Esophagus mucosa (tissue), 1 donor: ENCODE measurements at regions not wholly inside any gene's neighbourhood (a gene's known extent, or its start where the extent isn't known, plus 50 kb on each side); places are given as distances from the start of the nearest gene placed in this dataset.
"Not testable (repeated sequence)": the region's sequence is repeated elsewhere in the genome, so short reads cannot be mapped to it uniquely, and the experiment has no call there.

ENCODE experiments used
- ATAC-seq: fragments of 200-7000 bp; cut with Tn5 transposase; one replicate; pipeline ENCODE4 v1.9.1; 2020
- donor health status: DM: yes; HTN: yes; CAD: no.

DNA sequence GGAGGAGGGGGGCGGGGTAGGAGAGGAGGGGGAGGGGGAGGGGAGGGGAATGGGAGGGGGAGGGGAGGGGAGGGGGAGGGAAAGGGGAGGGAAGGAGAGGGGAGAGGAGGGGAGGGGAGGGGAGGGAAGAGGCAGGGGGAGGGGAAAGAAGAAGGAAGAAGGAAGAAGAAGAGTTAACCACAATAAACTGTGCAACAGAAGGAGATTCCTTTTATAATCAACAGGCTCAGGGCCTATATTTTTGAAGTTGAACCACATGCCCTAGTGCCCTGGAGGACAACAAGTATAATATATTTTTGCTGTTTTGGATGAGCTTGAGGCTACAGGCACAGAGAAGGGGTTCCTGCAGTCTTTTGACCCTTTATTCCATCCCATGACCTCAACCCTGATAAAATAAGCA is 228.2 kb upstream of the IRF2BP2 start:
- no peak for ATAC-seq

DNA sequence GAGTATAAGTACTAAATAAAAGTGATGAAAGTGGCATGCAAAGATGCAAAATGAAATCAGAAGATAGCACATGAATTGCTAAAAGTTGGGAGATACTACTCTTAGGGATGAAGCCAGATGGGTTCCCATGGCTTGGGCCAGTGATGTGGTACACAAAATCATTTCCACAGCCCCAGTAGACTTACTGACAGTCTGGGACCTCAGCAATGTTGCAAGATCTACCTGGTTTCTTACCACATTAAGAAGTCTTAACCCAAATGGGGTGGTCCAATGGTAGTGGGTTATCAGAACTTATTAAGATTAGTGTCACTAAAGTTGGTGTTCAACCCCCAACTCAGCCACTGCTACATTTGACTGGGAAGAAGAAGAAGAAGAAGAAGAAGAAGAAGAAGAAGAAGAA is 227.7 kb upstream of the IRF2BP2 start:
- ATAC-seq, result no peak

DNA sequence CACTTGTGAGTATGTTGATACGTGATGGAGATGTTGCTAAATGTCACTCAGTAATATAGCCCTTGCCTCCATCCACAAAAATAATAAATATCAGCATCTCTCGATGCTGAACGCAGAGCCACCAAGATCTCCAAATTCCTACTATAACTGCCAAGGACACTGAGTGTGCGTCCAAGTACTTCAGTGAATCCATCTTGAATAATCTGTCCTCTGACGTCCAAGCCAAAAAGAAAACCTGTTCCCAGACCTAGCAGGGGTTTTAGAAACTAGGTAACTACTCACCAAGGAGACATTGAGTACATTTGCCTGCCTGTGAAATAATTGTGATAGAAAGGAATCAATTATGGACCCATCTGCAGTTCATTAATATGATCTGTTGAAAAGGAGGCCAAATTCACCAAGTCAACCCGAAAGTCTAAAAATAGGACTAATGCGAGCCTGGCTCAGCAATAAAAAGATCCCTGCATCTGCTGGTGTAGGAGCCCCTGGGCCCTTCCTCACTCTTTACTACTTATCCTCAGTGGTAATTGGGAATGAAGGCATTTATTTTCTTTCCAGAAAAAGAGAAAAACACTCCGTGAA is 226.9 kb upstream of the IRF2BP2 start:
- no peak for ATAC-seq

DNA sequence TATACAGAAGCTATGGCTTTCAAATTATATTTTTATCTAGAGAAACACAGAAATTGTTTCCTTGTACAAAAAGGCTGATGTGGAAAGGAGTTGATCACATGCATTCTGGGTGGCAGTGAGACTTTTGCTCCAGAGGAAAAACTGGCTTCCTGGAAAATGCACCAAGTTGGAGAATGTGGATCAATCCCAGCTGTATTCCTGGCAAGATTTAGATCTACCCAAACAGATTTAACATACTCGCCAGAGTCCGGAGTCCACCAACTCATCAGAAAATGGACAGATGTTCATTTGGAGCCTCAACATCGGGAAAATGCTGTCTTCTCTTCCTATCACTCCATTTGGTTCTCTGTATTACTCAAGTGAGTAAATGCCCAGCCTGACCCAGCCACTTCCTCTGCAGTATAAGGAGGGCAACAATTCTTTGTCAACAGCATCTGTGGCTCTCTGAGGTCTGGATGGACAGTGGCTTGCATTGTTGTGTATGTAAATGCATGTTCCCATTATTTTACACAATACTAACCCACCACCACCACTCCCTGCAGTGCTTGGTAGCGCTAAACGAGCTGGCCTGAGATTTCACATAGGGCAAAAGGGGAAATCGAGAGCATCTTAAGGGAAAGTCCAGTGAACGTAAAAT is 226.2 kb upstream of the IRF2BP2 start:
- no peak for ATAC-seq

DNA sequence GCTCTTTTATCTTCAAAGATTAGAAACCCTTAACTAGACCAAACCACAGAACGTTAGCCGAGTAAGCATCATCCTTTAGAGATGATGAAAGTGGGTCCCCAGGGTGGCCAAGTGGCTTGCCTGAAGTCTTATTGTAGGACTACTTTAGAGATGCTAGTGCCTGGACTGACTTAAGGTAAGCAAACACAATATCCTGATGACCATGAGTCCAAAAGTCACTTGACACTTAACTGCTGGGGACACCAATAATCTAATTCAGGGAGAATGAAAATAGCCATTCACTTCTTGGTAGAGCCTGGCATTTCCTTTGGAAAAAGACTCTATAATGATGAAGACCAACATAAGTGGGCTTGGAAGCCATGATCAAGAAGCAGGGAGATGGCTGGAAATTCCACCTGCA is 225.3 kb upstream of the IRF2BP2 start:
- no peak for ATAC-seq

DNA sequence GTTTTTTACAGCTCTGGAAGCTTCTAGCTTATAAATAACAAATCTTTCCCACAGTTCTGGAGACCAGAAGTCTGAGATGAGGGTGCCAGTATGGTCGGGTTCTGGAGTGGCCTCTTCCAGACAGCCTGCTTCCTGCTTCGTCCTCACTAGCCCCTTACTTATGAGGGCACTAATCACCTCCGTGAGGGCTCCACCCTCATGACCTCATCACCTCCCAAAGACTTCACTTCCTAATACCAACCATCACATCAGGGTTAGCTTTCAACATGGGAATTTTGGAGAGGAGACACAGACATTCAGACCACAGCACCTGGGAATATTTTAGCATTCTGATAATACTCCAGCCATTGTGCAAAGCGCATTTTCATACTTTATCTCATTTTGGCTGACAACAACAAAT is 223.7 kb upstream of the IRF2BP2 start:
- ATAC-seq, result no peak

DNA sequence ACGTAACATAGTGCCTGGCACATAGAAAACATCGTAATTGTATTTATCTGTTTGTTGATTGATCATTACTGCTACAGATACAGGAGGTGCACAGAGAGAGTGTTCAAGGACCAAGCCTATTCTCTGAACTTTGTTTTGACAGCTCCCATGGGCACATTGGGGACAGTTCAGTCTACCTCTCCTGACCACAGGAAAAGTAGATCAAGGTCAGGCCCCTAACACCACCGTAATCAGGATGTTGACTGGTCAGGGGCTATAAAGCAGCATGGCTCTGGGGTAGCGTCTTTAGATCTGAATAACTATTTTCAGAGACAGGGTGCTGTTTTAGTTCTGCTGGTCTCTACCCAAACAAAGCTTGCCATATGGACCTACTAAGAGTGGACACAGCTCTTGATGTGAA is 223.1 kb upstream of the IRF2BP2 start:
- no peak for ATAC-seq

DNA sequence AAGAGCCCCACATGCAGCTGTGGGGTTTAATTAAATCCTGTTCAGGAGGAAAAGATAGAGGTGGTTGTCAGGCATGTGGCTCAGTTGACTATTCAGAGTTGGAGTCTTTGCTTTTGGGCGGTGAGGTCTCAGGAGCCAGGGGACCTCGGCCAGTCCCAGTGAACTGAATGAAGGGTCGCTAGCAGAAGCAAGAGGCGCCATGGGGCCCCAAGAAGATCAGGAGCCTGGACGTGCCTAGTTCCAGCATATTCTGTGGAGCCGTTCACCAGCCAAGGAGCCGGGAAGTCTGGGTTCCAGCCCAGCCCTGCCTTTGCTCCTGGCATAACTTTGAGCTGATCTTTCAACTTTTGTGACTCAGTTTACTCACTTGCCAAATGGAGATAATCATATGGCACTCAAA is 217.7 kb upstream of the IRF2BP2 start:
- no peak for ATAC-seq

DNA sequence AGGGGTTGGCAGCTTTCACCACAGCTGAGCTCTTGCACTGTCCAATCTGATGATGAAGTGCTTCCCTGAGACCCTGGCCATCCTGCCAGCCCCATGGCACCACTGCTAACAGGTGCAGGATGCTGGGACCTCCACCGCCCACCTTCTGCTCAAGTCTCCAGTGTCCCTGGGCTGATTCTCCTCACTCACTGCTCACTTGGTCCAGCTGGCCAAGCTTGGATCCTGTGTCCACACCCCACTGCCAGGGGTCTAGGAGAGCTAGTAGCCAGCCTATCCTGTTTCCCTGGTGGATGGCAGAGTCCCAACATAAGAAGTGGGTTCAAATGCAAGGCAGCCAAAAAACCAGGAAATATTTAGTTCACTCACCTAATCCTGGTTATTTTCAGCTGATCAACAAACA is 217.2 kb upstream of the IRF2BP2 start:
- ATAC-seq, result no peak

DNA sequence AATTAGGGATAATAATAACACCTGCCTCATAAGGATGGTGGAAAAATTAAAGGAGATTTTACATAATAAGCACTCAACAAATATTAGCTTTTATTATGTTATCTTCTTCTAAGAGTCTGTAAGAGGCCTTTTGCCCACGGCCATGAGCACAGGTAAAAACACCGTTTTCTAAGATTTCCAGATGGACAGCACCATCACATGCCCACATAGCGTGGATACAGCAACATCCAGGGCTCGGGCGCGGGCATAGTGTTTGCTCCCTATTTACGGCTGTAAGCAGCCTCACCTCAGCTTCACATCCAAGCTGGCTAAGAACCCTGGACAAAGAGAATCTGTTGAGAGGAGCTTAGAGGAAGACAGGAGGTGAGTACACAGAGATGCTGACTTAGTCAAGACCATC is 216.4 kb upstream of the IRF2BP2 start:
- ATAC-seq, result no peak

DNA sequence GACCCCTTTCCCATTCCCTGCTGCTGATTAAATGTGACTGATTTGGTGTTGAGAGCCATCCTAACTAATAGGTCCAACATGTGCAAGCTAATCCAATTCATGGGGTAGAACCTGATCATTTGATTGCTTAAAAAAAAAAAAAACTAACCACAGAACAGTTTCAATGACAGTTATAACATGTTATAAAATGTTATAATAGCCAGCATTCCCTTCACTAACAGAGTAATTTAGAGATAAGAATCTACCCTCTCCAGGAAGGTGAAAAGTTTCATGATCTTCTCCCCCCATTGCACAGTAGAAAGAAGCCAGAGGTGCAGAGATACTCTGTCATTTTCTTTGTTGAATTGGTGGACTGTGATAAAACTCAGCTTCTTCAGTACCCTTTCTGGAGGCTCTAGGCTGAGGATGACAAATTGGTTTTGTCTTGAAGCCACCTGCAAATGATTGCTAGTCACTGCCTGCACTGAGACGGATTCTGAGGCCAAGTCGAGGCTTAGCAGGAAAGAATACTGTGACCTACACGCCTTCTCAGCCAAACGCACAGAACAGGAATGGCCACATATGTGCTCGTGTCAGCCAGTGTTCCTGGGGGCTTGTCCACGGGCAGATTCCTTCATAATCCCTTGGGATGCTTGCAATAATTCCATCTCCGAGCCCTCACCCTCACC is 215.7 kb upstream of the IRF2BP2 start:
- peak; percentile 78 for ATAC-seq

DNA sequence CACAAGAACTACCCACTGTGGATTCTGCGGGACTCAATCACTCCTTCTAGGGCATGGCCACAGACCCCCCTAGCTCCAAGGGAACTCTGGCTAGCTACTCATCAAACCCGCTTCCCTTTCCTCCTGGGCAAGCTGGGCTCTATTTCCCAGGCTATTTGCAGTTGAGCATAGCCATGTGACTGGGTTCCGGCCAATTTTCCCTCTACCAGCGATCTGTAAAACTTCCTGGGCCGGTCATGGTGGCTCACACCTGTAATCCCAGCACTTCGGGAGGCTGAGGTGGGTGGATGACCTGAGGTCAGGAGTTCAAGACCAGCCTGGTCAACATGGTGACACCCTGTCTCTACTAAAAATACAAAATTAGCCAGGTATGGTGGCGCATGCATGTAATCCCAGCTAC is 214.9 kb upstream of the IRF2BP2 start:
- not testable (repeated sequence) for ATAC-seq

DNA sequence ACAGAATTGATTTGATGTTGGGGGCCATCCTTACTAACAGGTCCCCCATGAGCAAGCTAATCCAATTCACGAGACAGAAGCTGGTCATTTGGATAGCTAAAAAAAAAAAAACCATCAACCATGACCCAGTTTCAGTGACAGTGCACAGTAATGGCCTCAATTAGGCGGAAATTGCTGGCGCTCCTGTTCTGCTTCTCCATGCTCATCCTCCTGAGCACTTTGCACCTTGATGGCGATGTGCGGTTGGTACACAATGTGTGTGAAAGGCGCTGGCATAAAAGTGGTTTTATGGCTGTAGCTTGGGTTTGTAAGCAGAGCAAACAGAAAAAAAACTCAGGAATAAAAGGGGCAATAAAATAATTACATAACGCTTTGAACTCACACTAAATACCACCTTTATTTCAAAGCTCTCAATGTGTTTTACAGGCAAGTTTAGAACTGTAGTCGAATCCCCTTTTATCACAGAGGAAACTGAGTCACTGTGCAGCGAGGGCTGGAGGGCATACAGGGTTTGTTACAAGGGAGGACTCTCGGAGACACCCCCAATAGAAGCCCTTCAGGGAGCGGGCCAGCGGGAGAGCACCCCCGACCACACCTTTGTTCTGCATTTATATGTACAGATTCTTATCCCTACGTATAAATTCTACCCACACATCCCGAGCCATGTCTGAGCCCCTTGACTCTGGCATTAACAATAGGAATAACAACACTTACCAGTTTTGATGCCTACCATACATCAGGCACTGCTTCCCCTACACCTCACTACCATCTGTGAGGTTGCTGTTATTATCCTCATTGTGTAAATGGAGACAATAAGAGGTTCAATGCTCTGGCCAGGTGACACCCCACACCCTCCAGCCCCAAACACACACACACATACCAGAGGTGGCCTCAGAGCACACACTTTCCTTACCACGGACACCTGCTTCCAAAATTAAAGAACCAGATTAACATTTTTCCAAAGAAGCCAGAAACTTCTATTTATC is 213.5 kb upstream of the IRF2BP2 start:
- ATAC-seq, result no peak

DNA sequence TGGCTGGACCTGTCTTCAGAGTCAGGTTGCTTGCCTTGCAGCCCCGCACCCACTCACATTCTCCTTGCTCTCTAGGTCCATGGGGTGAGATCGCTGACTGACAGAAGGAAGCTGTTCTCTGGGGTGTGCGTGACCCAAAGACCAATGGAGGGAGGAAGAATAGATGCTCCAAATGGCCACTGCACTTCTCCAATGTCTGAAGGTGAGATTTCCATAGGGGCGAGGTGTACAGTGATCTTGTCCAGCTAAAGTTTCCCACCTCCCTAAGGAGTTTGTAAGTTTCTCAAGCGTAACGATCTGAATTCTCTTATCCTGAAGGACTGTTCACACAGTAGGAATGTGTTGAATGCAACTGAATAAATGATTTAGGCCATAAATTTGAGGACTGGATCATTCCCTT is 211.9 kb upstream of the IRF2BP2 start:
- no peak for ATAC-seq

DNA sequence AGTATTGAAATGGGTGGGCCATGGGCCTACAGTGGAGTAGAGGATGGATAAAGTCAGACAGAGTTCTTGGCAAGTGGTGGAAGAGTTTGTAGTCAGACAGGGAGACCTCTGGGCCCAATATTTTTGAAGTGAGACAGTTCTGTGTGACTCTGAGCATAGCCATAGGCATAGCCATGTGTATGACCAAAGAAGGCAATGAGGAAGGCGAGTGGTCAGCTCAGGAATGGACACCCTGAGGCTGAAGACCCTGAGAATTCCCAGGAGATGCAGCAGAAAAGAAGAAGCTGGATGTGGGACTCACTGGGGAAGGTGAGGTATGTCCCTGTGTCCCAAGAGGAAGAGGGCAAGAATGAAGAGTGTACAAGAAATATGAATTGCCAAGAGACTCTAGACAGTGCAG is 210.6 kb upstream of the IRF2BP2 start:
- no peak for ATAC-seq

DNA sequence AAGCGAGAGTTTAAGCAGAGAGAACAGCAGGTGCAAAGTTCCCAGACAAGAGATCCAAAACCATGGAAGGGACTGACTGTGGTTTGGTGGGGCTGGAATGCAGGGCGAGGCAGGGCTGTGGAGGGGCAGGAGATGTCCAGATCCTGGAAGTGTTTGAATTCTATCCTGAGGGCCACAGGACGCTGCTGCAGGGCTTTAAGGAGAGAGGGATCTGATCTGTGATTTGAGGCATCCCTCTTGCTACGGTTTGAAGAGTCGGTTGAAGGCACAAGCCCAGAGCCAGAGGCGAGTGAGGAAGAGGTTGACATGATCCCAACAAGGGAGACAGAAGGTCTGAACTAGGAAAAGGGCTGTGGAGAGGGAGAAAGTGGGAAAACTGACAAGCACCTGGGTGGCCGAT is 209.9 kb upstream of the IRF2BP2 start:
- not testable (repeated sequence) for ATAC-seq

DNA sequence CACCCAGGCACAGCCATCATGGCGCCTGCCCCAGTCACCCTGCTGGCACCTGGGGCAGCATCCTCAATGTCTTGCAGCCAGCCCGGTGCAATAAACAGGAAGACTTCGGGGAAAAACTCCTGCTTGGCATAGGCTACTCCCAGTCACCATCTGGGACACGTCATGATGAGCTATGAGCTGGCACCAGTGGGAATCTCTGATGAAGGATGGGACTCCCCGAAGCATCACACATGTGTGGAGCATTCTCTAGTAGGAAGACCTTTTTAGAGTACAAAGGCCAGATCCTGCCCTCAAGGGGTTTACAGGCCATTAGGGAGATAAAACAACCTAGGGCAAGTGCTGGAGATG is 208.0 kb upstream of the IRF2BP2 start:
- peak; percentile 39 for ATAC-seq

DNA sequence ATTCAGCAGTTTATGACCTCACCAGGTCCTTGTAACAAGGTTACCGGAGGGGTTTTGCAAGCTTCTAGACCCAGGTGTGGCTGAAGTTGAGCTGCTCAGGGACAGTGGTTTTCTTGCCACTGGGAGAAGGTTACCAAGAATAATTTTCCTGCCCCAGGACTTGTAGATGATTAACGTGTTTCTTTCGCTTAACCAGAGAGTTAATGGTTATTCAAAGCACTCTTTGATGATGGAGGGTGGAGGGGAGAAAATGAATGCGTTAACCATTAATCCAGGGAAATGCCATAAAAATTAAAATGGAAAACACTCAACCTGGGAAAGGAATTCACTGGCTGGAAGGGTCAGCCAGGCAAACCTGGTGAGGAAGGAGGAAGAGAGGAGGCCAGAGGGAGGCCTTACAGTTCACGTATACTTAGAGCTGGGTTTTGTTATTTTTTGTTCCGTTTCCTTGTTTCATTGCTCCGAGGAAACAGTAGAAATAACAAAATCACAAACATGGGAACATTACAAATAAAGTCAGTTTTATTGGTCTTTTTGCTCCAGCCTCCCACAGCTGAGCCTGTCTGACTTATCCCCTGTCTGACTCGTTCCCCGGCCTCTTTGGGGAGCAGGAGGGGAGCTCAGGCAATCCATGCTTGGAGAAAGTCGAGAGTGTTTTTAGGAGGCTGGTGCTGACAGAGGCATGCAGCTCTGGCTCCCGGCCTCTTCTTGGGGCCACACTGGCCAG is 207.5 kb upstream of the IRF2BP2 start:
- not testable (repeated sequence) for ATAC-seq

DNA sequence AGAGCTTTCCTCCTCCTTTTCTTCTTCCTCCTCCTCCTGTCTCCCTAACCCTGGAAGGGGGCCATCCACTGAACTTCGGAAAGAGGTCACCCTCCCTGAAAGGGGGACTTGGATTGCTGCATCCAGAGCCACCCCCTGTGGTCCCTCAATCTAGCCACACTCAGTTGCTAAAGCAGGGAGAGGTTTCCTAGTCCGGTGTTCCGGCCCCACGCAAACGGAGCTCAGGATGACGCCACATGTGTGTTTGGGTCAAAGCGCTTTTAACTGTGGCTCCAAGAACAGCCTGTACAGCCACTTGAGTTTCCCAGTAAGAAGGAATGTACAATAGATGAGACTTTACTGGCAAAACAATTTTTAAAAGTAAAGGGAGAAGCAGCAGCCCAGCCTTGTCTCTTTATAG is 206.9 kb upstream of the IRF2BP2 start:
- not testable (repeated sequence) for ATAC-seq

DNA sequence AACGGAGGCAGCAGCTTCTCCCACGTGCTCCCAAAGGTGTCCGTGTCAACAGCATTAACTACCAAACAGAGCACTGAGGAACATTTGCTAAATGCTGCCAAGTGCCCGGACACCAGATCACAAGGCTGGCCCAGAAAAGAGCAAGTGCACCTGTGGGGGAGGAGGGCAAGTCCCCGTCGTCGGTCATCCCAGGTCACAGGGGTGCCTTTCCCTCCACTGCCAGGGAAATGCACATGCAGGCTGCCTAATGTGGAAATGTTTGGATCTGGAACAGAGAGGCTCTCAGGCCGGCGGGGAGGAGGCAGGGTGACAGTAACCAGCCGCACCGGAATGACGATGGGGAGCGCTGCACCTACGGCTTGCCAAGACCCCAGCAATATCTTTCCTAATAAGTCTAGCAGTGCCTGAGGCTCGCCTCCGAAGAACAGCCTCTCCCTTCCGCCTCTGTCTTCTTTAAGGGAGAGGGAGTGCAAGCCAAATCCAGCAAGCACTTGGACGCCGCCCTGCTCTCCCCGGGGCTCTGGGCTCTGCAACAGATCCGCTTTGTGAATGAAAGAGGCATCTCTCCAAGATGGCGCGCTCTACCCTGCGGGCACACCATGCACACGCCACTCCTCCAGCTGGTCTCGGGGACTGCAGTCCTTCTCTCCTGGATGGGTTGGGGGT is 206.3 kb upstream of the IRF2BP2 start:
- peak; percentile 60 for ATAC-seq

DNA sequence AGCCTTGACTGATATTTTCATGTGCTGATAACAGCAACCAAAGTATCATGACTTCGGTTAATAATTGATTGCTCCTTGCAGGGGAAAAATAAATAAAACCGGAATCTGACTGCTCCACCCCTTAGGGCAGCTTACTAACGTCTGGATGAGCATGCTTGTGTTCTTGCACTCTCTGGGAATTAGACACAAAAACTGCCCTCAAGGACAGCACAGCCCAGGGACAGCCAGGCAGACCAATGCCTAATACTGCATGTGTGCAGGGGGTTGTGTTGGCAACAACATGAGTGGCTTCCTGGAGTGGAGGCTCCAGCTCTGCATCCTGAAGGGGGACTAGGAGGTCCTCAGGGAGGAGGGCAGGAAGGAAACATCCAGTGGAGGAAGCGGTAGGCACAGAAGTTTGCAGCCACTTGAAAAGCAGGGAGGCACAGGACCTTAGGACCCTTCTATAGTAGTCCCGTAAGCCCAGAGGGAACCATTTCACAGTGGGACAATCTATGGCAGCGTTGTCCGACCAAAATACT is 205.4 kb upstream of the IRF2BP2 start:
- not testable (repeated sequence) for ATAC-seq

DNA sequence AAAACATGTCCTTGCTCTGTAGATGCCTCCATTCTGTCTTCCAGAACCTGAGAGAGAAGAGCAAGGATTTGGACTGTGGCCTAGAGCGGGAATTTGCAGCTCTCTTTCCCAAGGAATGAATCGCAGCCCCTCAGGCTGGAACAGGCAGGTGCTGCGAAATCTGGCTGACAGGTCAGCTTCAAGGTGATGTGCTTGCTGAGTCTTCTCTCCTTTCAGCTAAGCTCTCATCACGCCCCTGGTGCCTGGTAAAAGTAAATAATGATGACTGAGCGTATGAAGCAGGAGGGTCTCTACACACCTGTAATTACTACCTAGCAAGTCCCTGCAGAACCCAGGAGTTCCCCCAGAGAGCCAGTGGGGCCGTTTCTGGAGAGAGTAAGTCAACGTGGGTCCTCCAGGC is 204.3 kb upstream of the IRF2BP2 start:
- ATAC-seq, result not testable (repeated sequence)
